Lower lobe of right lung (tissue), 2 donors: ENCODE measurements at regions not wholly inside any gene's neighbourhood (a gene's known extent, or its start where the extent isn't known, plus 50 kb on each side); places are given as distances from the start of the nearest gene placed in this dataset.

Experiments
- ATAC-seq, 2 donors: fragments of 200-7000 bp; cut with Tn5 transposase; one replicate each; pipeline ENCODE4 v1.9.1; 2020 to 2022; ENCODE audit warnings: mild to moderate bottlenecking in 2 of 2, moderate library complexity in 2 of 2
- DNase-seq: peaks from one replicate; pipeline ENCODE4 v3.0.0-alpha.2; 2020
- H3K27ac ChIP-seq: fragments of 200-600 bp; one replicate; pipeline ENCODE4 v1.8.0; 2022
- H3K27me3 ChIP-seq: fragments of 200-600 bp; one replicate; pipeline ENCODE4 v1.8.0; 2022; ENCODE audit warnings: low read depth
- H3K36me3 ChIP-seq: fragments of 200-600 bp; one replicate; pipeline ENCODE4 v1.8.0; 2022; ENCODE audit warnings: mild to moderate bottlenecking
- H3K4me1 ChIP-seq: fragments of 200-600 bp; one replicate; pipeline ENCODE4 v1.8.0; 2022
- H3K4me3 ChIP-seq: fragments of 200-600 bp; one replicate; pipeline ENCODE4 v1.8.0; 2022; ENCODE audit warnings: mild to moderate bottlenecking
- H3K9me3 ChIP-seq: fragments of 200-600 bp; one replicate; pipeline ENCODE4 v1.8.0; 2022
- CTCF ChIP-seq: fragments of 200-600 bp; IDR thresholded peaks from one replicate; pipeline ENCODE4 v1.8.0; 2022; ENCODE audit warnings: antibody characterized with exemption, mild to moderate bottlenecking
- intact Hi-C: fragments of 100-400 bp; cut with DNase I; formaldehyde crosslinking; loops from one replicate; pipeline ENCODE4 v1.11.0; 2022
- donor health status: DM: no; HTN: yes; CAD: no; lungs with severe emphysema.

GRCh38 chr5:9851458-9851857 lies 221.3 kb upstream of the TAS2R1 start:
- H3K36me3 ChIP-seq: no peaks in the 10 kb centered on the region
- no peaks in the 10 kb centered on the region for H3K4me1 ChIP-seq
- ATAC-seq (no peak), DNase-seq (no peak)
- no peak overlapping the region for H3K4me3 ChIP-seq
- intact Hi-C loops: no loop called here
- TF ChIP-seq CTCF: peak; percentile 25
- no peaks in the 10 kb centered on the region for H3K9me3 ChIP-seq
- H3K27ac ChIP-seq: no peak overlapping the region
- no peaks in the 10 kb centered on the region for H3K27me3 ChIP-seq

GRCh38 chr5:9850456-9850855 lies 220.3 kb upstream of the TAS2R1 start:
- no peak for ATAC-seq
- no peak for TF ChIP-seq CTCF
- intact Hi-C loops: no loop called here
- Histone ChIP-seq H3K27me3 (no peaks in the 10 kb centered on the region), H3K9me3 (no peaks in the 10 kb centered on the region), H3K27ac (no peak overlapping the region), H3K36me3 (no peaks in the 10 kb centered on the region), H3K4me1 (no peaks in the 10 kb centered on the region), H3K4me3 (no peak overlapping the region)
- DNase-seq: no peak

GRCh38 chr5:9847631-9848030 lies 217.5 kb upstream of the TAS2R1 start:
- no peak for ATAC-seq
- DNase-seq: no peak
- intact Hi-C loops: no loop called here
- no peak for TF ChIP-seq CTCF
- no peak overlapping the region for H3K4me3 ChIP-seq
- no peaks in the 10 kb centered on the region for H3K27me3 ChIP-seq
- no peaks in the 10 kb centered on the region for H3K9me3 ChIP-seq
- H3K36me3 ChIP-seq: no peaks in the 10 kb centered on the region
- H3K27ac ChIP-seq: no peak overlapping the region
- H3K4me1 ChIP-seq: no peaks in the 10 kb centered on the region

- DNase-seq (no peak), ATAC-seq (no peak)
- no peaks in the 10 kb centered on the region for H3K36me3 ChIP-seq
- H3K27ac ChIP-seq: no peak overlapping the region
- no peak overlapping the region for H3K4me3 ChIP-seq
- no peak for TF ChIP-seq CTCF
- no peaks in the 10 kb centered on the region for H3K9me3 ChIP-seq
- intact Hi-C loops: no loop called here
- H3K27me3 ChIP-seq: no peaks in the 10 kb centered on the region
- no peaks in the 10 kb centered on the region for H3K4me1 ChIP-seq
Observed at GRCh38 chr5:9845185-9845584, 215.0 kb upstream of the TAS2R1 start.

GRCh38 chr5:9841516-9842170 lies 211.5 kb upstream of the TAS2R1 start:
- intact Hi-C loops: no loop called here
- no peaks in the 10 kb centered on the region for H3K4me1 ChIP-seq
- H3K27ac ChIP-seq: no peak overlapping the region
- DNase-seq: no peak
- no peaks in the 10 kb centered on the region for H3K9me3 ChIP-seq
- no peak for TF ChIP-seq CTCF
- H3K4me3 ChIP-seq: no peak overlapping the region
- no peak for ATAC-seq
- no peaks in the 10 kb centered on the region for H3K36me3 ChIP-seq
- H3K27me3 ChIP-seq: no peaks in the 10 kb centered on the region
